DMS153 treated with DMSO at 0.1 percent for 48 hours (cell line): ENCODE measurements at regions not wholly inside any gene's neighbourhood (a gene's known extent, or its start where the extent isn't known, plus 50 kb on each side); places are given as distances from the start of the nearest gene placed in this dataset.
"Not testable (repeated sequence)": the region's sequence is repeated elsewhere in the genome, so short reads cannot be mapped to it uniquely, and the experiment has no call there.

ENCODE experiments used
- DNase-seq: peaks from one replicate; lab custom pipeline; 2025; ENCODE audit not compliant: unreplicated experiment; lab: John Stamatoyannopoulos, UW

GRCh38 chr13:90568165-90568564, 779.3 kb upstream of the MIR17HG start:
- DNase-seq: no peak

GRCh38 chr13:90576067-90576466, 771.4 kb upstream of the MIR17HG start:
- no peak for DNase-seq

DNA sequence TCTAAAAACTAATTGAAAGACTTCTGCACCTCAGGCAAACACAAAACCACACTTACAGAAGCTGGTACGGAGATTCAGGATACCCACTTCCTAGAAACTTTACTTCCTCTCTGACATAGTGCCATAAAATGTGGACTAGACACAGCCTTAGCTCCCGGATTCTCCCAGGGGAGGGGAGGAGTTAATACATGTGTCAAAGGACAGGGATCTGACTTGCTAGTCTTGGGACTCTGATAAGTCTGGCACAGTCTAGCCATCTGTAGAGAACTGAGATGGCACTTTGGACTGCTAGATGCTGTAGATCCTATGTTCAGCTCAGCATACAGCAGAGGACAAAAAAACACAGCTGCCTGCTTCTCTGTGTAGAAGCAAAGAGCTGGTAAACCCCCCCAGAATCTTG, 769.8 kb upstream of the MIR17HG start:
- DNase-seq: no peak

DNA sequence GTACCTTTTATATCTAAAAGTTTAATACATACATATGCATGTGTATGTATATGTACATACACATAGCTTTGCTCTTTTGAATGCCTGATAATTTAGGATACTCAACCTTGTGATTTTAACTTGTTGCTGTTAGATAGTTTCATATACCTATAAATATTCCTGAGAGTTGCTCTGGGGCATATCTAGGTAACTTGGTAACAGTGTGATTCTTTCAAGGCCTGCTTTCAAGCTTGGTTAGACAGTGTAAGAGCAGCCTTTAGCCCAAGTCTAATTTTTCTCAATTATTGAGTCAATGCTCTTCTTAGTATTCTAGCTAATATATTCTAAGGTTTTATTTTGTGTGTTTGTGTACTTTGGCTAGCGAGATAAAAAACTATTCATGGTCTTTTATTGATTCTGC, 762.1 kb upstream of the MIR17HG start:
- no peak for DNase-seq

GRCh38 chr13:90591260-90591926, 756.1 kb upstream of the MIR17HG start:
- DNase-seq: no peak

DNA sequence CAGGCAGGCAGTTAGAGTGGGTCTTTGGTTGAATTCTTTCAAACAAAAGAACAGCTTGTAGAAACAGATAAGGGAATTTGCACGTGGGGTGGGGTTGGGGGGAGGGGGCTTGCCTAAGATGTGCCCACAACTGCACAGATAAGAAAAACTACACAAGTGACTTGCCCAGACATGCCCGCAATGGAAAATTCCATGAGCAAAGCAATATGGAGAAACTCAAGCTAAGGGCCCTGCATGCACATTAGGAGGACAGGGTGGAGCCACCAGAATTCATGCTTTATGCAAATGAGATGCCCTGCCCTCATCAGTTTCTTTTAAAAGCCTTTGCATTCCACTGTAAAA, 755.6 kb upstream of the MIR17HG start:
- no peak for DNase-seq

- no peak for DNase-seq
These were observed 754.5 kb upstream of the MIR17HG start for GRCh38 chr13:90592943-90593342.

DNA sequence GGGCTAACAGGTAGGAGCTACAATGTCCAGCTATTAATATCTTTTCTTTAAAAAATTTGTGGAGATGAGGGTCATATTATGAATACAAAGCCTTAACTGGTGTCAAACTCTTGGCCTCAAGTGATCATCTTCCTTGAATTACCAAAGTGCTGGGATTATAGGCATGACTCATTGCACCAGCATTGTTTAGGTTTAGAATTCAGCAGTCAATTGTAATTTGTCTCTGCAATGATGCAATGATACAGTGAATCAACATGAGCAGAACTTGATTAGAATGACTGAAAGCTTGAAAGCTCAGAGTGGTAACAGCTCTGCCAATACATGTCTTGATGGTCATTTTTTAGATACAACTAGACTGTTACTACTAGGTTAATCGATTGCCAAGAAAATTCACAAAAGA, 752.8 kb upstream of the MIR17HG start:
- no peak for DNase-seq

DNA sequence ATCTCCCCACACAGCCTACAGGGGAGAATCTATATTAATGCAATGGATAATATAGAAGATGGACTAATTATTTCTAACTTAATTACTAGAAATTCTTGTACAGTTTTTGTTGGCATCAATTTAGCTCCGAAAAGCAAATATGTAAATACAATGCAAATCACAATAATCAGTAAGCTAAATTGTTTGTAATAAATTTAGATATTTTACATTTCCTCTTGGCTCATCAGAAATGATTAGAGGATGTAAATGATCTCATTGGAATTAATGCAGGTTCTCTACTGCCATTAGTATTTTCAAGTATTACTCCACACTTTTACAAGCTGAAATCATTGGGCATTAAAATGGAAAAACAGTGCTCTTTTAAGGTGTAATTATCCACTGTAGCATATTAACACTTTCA, 741.8 kb upstream of the MIR17HG start:
- no peak for DNase-seq

DNA sequence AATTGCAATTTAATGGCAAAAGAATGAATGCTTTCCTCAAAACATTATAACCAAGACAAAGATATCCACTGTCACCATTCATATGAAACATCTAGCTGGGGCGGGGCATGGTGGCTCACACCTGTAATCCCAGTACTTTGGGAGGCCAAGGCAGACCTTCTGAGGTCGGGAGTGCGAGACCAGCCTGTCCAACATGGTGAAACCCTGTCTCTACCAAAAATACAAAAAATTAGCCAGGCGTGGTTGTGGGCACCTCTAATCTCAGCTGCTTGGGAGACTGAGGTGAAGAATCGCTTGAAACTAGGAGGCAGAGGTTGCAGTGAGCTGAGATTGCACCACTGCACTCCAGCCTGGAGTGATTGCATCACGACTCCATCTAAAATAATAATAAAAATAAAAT, 740.6 kb upstream of the MIR17HG start:
- not testable (repeated sequence) for DNase-seq

DNA sequence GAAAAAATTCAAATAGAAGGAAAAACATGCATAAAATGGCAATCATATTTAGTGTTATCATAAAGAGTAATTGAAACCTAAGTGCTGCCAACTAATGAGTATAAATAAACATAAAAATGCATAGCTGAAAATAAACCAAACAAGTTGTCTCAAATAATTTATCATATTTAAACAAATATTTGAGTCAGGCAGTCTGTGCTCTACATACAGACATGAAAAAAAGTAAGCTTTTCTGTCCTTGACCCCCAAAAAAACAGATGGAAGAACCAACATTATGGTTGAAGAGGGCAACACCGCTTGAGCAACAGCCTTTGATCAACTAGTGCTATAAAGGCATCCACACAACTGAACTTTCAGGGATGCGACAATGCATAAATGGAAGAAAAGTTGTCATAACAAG, 735.1 kb upstream of the MIR17HG start:
- DNase-seq: no peak

GRCh38 chr13:90613076-90613795, 734.3 kb upstream of the MIR17HG start:
- DNase-seq: no peak

- no peak for DNase-seq
These were observed 732.3 kb upstream of the MIR17HG start for GRCh38 chr13:90615236-90615635.

GRCh38 chr13:90615767-90616166, 731.7 kb upstream of the MIR17HG start:
- DNase-seq: no peak

DNA sequence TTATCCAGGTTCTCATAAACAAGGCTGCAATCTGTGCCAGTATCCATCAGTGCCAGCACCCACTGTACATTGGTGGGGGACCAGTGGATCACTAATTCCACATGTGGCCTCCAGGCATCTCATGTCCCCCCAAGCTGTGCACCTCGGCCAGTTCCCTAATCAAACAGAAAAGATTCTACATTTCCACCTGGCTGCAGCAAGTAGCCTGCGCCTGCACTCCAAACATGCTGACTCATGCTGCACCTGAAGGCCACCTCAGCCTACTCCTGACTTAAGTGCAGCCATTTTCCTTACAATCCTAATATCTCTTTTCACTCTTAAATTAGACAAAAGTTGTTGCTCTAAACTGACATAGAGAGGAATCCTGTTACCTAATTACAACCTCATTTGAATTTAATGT, 729.4 kb upstream of the MIR17HG start:
- DNase-seq: no peak

GRCh38 chr13:90622541-90622940, 724.9 kb upstream of the MIR17HG start:
- no peak for DNase-seq

- no peak for DNase-seq
These were observed 724.0 kb upstream of the MIR17HG start for GRCh38 chr13:90623318-90624011.

GRCh38 chr13:90627813-90628212, 719.7 kb upstream of the MIR17HG start:
- DNase-seq: no peak

DNA sequence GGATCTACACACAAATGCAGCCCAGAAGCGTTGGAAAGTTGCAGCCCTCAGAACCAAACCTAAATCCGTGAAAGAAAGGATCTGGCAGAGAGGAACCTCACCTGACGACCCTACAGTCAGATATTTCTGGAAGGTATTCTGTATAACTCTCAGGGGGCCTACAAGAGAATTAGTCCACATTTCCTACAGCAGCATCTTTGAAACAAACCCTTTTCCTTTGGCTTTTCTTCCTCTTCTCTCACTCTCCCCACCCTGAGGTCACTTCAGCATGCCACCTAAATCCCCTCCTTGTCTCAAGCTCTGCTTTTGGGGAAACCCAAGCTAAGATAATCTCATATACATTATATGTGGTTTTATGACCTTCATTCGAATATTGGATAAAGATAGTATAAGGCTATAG, 719.0 kb upstream of the MIR17HG start:
- no peak for DNase-seq

- no peak for DNase-seq
These were observed 716.8 kb upstream of the MIR17HG start for GRCh38 chr13:90630716-90631115.

DNA sequence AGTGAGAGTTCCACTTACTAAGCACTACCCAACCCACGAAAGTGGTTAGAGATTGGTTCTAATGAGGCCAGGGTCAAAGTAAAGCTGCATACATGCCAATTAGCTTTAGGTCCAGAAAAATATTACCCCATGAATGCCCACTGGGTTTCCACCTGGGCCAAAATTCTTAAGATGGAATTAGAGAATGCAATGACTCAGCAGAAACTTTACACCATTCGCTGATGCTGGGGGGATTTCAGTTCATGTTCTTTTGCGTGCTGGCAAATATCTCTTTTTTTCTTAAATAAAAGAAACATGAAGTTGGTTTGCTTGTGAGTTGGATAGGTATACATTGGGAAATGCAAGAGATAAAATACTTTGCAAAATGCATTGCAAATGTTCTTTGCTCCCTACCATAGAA, 715.3 kb upstream of the MIR17HG start:
- no peak for DNase-seq

DNA sequence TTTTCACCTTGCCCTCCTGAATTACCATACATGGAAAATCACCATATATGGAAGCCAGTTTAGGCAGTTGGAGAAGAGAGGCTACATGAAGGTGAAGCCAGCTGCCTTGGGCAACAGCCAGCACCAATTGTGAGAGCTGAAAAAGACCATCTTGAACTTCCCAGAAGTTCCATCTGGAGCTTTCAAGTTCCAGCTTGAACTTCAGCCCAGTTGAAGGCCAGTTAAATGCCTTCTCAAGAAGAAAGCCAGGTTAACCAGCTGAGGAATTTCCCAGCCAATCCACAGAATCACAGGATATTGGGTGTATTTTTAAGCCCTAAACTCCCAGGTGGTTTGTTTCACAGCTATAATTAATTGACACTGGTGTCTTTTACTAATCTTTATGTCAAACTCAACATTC, 713.6 kb upstream of the MIR17HG start:
- no peak for DNase-seq
